B cell (primary cell): ENCODE measurements at regions not wholly inside any gene's neighbourhood (a gene's known extent, or its start where the extent isn't known, plus 50 kb on each side); places are given as distances from the start of the nearest gene placed in this dataset.

Experiments
- CTCF ChIP-seq: fragments of 200-600 bp; IDR thresholded peaks from one replicate; pipeline ENCODE4 v1.8.0; 2022; ENCODE audit warnings: antibody characterized with exemption, mild to moderate bottlenecking
- EZH2 ChIP-seq: IDR thresholded peaks from 2 replicates; pipeline ENCODE4 v1.6.1; 2012; ENCODE audit warnings: borderline replicate concordance, low read depth, mild to moderate bottlenecking, moderate library complexity, low read length; ENCODE audit not compliant: insufficient read depth, poor library complexity, severe bottlenecking

- no peak for TF ChIP-seq EZH2
- TF ChIP-seq CTCF: no peak
Observed at GRCh38 chr6:113018351-113019151, 671.4 kb downstream of the RFPL4B start.
